Progenitor cell of endocrine pancreas (in vitro differentiated cells): ENCODE measurements at regions not wholly inside any gene's neighbourhood (a gene's known extent, or its start where the extent isn't known, plus 50 kb on each side); places are given as distances from the start of the nearest gene placed in this dataset.
A peak's percentile ranks its signal among the peaks of the same experiment; 100 is the strongest.
"Not testable (repeated sequence)": the region's sequence is repeated elsewhere in the genome, so short reads cannot be mapped to it uniquely, and the experiment has no call there.

Experiments used
- DNase-seq: peaks from one replicate; pipeline ENCODE4 v3.0.0; 2021; ENCODE audit warnings: low spot score; ENCODE audit not compliant: unreplicated experiment
- H3K27ac Mint-ChIP-seq: 2 replicates; pipeline ENCODE4 v1.8.0; 2021; ENCODE audit warnings: mild to moderate bottlenecking, moderate library complexity, mixed read lengths
- H3K27me3 Mint-ChIP-seq: 2 replicates; pipeline ENCODE4 v1.8.0; 2021; ENCODE audit warnings: mixed read lengths
- H3K36me3 Mint-ChIP-seq: 2 replicates; pipeline ENCODE4 v1.8.0; 2022; ENCODE audit warnings: mixed read lengths; ENCODE audit not compliant: insufficient read depth
- H3K4me1 Mint-ChIP-seq: 2 replicates; pipeline ENCODE4 v1.8.0; 2021; ENCODE audit warnings: low read depth, mixed read lengths
- H3K4me3 Mint-ChIP-seq: 2 replicates; pipeline ENCODE4 v1.8.0; 2021; ENCODE audit warnings: low read depth, mild to moderate bottlenecking, moderate library complexity, mixed read lengths
- H3K9me3 Mint-ChIP-seq: 2 replicates; pipeline ENCODE4 v1.8.0; 2021; ENCODE audit warnings: low read depth, mixed read lengths
- TF ChIP-seq, protein P1 (sequence below): fragments of 200-600 bp; sonication (generic); IDR thresholded peaks from one replicate; pipeline ENCODE4 v1.5.0; 2021; ENCODE audit warnings: antibody characterized with exemption, mild to moderate bottlenecking; ENCODE audit not compliant: unreplicated experiment

DNA sequence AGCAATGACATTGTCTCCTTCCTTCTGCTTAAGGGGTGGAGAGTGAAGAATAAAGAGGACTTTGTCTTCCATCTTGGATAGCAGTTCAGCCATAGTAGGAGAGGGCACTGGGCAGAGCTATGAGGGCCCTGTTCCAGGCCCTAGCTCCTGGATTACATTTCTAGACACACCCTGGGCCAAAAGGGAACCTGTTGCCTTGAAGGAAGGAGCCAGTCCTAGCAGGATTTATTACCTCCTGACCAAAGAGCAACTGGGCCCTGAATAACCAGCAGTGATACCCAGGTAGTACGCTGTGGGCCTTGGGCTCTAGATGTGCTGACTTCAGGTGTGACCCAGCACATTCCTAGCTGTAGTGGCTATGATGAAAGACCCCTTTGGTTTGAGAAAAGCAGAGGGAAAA, 95.8 kb downstream of the RMI1 start:
- no peak overlapping the region for H3K4me3 Mint-ChIP-seq
- H3K36me3 Mint-ChIP-seq = no peaks in the 10 kb centered on the region
- DNase-seq = no peak
- no peaks in the 10 kb centered on the region for H3K27me3 Mint-ChIP-seq
- H3K9me3 Mint-ChIP-seq = peaks cover 3% of the 10 kb centered on the region
- TF ChIP-seq, protein P1, sequence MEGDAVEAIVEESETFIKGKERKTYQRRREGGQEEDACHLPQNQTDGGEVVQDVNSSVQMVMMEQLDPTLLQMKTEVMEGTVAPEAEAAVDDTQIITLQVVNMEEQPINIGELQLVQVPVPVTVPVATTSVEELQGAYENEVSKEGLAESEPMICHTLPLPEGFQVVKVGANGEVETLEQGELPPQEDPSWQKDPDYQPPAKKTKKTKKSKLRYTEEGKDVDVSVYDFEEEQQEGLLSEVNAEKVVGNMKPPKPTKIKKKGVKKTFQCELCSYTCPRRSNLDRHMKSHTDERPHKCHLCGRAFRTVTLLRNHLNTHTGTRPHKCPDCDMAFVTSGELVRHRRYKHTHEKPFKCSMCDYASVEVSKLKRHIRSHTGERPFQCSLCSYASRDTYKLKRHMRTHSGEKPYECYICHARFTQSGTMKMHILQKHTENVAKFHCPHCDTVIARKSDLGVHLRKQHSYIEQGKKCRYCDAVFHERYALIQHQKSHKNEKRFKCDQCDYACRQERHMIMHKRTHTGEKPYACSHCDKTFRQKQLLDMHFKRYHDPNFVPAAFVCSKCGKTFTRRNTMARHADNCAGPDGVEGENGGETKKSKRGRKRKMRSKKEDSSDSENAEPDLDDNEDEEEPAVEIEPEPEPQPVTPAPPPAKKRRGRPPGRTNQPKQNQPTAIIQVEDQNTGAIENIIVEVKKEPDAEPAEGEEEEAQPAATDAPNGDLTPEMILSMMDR = no peak
- no peak overlapping the region for H3K27ac Mint-ChIP-seq
- no peaks in the 10 kb centered on the region for H3K4me1 Mint-ChIP-seq

DNA sequence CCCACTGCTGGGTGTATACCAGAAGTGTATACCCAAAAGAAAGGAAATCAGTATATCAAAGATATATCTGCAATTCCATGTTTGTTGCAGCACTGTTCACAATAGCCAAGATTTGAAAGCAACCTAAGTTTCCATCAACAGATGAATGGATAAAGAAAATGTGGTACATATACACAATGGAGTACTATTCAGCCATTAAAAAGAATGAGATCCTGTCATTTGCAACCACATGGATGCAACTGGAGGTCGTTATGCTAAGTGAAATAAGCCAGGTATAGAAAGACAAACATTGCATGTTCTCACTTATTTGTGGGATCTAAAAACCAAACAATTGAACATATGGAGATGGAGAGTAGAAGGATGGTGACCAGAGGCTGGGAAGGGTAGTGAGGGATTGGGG, 97.2 kb downstream of the RMI1 start:
- not testable (repeated sequence) for H3K4me3 Mint-ChIP-seq, H3K27me3 Mint-ChIP-seq, H3K4me1 Mint-ChIP-seq, H3K27ac Mint-ChIP-seq, DNase-seq, H3K9me3 Mint-ChIP-seq, H3K36me3 Mint-ChIP-seq

DNA sequence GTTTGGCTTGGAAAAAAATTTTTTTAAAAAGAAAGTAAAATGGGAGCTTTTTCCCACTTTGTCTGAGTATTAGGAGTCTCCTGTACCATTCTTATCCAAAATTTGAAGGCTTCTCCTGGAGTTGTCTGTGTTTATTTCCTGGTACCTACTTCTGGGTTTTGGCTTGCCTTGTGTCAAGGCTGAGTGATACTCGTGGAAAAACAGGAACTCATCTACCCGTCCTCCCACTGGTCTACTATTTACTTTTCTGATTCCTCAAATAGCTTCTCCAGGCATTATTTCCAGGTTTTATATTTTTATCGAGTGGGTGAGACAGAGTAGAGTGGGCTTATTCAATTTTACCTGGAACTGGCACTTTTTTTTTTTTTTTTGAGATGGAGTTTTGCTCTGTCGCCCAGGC, 99.4 kb downstream of the RMI1 start:
- TF ChIP-seq, protein P1 = no peak
- DNase-seq = no peak
- Mint-ChIP-seq H3K27ac (no peak overlapping the region), H3K4me1 (no peaks in the 10 kb centered on the region), H3K36me3 (no peaks in the 10 kb centered on the region), H3K27me3 (no peaks in the 10 kb centered on the region), H3K9me3 (peaks cover 3% of the 10 kb centered on the region), H3K4me3 (no peak overlapping the region)

DNA sequence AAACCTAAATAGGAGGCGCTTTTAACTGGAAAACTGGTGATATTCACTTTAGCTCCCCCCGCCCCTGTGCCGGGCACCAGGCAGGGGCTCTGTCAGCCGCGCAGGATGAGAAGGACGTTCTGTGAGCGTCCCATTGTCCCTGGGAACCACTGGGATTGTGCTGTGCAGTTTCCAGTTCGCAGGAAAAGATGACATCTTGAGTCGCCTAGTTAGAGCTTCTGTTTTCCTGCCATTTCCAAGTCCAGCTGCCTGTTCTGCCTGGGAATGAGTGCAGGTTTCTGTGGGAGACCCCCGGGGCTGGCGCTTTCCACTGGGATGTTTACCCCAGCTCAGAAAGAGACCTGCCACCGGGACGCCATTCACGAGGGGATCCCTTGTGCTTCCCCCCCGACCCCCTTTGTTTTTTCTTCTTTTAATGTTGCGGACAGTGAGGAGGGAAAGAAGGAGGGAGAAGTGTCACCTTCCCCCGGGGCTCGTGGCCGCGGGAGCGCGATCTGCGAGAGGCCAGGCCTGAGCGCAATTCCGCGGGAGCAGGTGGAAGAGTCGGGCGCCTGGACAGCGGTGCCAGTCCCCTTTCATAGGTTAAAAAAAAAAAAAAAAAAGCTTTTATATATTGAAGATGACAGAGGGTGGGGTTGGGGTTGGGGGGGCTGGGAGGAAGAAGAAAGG, 121.5 kb downstream of the RMI1 start:
- H3K27me3 Mint-ChIP-seq = peaks cover 41% of the 10 kb centered on the region
- H3K4me3 Mint-ChIP-seq = peak overlapping the region; percentile 50
- TF ChIP-seq, protein P1 = no peak
- H3K27ac Mint-ChIP-seq = no peak overlapping the region
- no peaks in the 10 kb centered on the region for H3K36me3 Mint-ChIP-seq
- peaks cover 9% of the 10 kb centered on the region for H3K4me1 Mint-ChIP-seq
- H3K9me3 Mint-ChIP-seq = no peaks in the 10 kb centered on the region
- no peak for DNase-seq

DNA sequence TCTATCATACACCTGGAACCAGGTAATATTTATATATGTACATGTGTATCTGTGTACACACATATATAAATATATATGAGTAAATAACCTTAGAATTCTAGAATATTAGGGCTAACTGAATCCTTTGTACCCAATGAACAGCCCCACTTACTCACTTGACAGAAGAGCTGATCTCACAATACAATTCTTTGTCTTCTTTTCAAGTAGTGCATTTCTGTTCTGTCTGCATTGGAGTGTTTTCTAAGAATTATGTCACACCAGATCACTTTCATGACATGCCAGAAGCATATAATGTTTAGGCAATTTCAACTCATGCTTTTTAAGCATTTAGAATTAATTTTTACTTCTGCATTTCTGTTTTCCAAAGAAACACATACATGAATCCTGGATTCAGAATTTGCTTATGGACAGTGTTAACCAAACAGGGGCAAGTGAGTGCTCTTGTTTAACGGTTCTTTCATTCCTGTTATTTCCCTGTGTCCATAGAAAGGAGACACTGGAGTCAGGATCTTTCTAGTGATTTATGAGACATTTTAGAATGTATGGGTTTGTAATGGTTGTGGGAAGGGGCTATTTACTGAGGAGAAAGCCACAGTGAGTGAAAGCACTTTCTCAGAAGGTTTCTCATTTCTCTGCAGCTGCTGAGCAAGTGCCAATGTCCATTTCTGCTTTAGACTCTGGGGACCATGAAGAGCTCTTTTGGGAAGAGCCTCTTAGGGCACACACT, 123.2 kb downstream of the RMI1 start:
- H3K27ac Mint-ChIP-seq = no peak overlapping the region
- DNase-seq = no peak
- H3K4me1 Mint-ChIP-seq = peaks cover 13% of the 10 kb centered on the region
- no peaks in the 10 kb centered on the region for H3K36me3 Mint-ChIP-seq
- H3K27me3 Mint-ChIP-seq = peaks cover 45% of the 10 kb centered on the region
- H3K9me3 Mint-ChIP-seq = no peaks in the 10 kb centered on the region
- TF ChIP-seq, protein P1 = no peak
- no peak overlapping the region for H3K4me3 Mint-ChIP-seq

DNA sequence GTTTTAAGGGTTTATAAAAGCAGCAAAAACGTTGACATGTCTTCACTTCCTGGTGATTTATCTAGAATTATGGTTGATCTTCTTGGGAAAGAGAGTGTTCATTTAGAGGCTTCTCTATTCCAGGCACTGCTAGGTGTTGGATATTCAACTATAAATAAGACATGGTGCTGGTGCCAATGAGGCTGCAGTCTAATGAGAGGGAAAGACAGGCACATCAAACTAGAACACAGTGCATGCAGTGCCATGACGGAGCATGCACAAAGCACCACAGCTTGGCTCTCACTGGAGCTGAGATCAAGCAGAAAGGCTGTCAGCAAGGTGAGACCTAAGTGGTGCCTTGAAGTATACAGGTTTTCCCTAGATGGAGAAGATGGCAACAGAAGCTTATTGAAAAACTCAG, 126.5 kb downstream of the RMI1 start:
- H3K27me3 Mint-ChIP-seq = peaks cover 23% of the 10 kb centered on the region
- H3K4me1 Mint-ChIP-seq = peaks cover 12% of the 10 kb centered on the region
- no peaks in the 10 kb centered on the region for H3K36me3 Mint-ChIP-seq
- no peak overlapping the region for H3K4me3 Mint-ChIP-seq
- TF ChIP-seq, protein P1 = no peak
- no peak overlapping the region for H3K27ac Mint-ChIP-seq
- no peak for DNase-seq
- no peaks in the 10 kb centered on the region for H3K9me3 Mint-ChIP-seq
